ENCODE measurements at regions not wholly inside any gene's neighbourhood (a gene's known extent, or its start where the extent isn't known, plus 50 kb on each side); places are given as distances from the start of the nearest gene placed in this dataset.

DNA sequence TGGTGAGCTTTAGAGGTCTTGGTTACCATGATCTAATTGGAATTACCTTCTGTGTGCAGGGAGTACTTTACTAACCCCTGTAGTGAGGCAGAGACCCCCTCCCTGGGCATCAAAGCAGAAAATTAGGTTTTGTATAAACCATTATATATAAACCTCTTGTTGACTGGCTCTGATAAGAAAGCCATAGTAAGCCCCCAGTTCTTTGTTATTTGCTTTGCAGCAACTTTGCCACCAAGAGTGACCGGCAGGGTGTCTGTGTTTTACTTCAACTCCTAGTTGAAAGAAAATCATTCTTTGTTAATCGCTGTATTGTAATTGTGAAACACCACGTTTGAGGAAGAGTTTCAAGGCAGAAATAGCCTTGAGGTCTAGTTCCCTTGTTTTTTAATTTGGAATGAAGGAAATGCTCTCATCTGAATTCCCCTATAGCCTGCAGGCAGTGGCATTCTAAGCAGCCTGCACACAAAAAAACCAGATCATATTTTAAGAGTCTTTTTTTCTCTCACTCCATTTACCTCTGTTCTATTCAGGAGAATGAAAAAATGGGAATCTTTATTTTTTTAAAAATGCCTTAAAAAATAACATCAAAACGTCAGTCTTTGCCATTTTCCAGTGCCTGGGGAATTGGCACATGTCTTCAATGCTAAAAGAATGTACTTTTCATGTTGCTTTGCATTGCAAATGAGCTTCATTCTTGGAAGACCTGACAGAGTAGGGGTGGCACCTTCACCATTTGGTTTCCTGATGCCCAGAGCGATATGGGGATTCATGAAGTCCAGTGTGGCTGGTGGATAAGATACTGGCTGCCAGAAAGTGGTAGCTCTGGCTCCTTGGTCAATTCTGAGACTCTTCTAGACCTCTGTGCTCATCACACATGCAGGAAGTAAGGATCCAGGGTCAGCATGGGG lies 338.1 kb downstream of the SLC4A3 start:
- TF ChIP-seq CTCF (IDR thresholded peaks at IDR 0.05), result no peak
- intact Hi-C loops (cut with DNase I), result no loop called here

DNA sequence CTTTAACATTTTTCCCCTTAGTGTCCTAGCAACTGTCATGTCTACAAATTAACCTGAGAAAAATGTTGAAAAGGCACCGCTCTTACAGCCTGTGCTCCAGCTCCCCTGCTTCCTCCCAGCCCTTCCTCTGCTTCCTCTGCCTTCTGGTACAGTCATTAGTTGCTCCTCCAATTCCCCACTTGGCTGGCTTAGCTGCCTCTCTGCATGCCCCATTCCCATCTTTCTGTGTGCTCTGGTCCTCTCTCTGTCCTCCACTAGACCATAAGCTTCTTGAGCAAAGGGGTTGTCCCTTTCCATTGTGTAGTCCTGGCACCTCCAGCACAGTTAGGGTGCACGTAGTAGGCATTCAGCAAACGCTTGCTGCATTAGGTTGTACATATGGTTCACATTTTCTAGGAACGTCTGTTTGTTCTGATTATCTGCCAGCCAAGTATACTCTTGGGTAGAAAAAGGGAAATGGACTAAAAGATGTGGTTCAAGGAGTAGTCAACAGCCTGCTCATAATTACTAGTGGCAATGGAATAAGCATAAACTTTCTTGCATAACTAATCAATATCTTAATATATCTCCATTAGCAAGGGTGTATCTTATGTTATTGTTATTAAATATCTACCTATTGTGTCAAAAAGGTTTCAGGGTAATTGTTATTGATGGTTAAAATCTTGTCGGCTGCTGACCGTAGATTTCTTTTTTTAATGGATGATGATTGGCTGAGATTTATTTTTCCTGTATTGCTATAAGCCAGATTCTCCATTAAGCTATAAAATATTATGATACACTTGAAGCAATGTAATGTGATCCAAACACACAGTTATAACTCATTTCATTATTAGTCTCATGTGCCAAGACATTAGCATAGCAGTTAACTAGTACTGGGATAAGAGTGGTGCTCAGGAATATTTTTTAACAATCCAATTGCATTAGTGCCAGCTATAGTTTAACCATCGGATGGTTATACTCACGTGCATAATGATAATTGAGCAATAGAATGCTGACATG lies 340.1 kb downstream of the SLC4A3 start:
- H3K36me3 ChIP-seq, result no peaks in the 10 kb centered on the region
- no peak overlapping the region for H3K4me3 ChIP-seq
- H3K27ac ChIP-seq, result no peak overlapping the region
- intact Hi-C loops (cut with DNase I), result no loop called here
- no peaks in the 10 kb centered on the region for H3K27me3 ChIP-seq
- TF ChIP-seq CTCF (IDR thresholded peaks at IDR 0.05), result no peak
- no peaks in the 10 kb centered on the region for H3K4me1 ChIP-seq
- DNase-seq (ENCODE audit: low spot score in 2 of 2), result no peak
- H3K9me3 ChIP-seq, result no peaks in the 10 kb centered on the region

More for the DNA sequence above, 338.1 kb downstream of the SLC4A3 start:
- DNase-seq (ENCODE audit: low spot score in 2 of 2), result no peak
- Histone ChIP-seq H3K36me3 (no peaks in the 10 kb centered on the region), H3K4me1 (no peaks in the 10 kb centered on the region), H3K27me3 (no peaks in the 10 kb centered on the region), H3K4me3 (no peak overlapping the region), H3K9me3 (no peaks in the 10 kb centered on the region), H3K27ac (no peak overlapping the region)

DNA sequence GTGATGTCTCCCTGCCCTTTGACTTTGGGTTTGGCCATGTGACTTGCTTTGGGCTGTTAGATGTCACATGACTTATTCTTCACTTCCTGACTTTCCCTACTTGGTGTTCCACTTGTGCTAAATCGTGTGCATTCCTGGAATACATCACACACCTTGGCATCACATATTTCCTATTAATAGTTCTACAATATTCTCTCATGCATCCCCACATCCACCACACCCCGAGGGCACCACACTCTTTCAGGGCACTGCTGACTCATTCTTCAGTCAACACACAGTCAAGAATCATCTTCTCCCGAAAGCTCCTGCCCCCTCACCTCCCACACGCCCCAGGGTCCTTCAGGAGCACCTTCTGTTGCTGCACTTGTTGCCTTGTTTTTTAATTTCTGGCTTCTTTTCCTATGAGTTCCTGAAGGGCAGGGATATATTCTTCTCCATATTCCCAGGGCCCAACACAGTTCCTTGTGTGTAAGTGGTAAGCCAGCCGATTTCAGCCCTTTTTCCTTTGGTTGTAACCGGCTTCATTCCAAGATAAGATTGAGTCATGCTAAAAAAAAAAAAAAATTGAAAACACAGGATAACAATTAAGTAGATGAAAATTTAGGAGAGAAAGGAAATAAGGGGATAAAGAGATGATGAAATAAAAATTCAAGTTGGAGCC lies 341.4 kb downstream of the SLC4A3 start:
- TF ChIP-seq CTCF (IDR thresholded peaks at IDR 0.05), result no peak
- intact Hi-C loops (cut with DNase I), result no loop called here

DNA sequence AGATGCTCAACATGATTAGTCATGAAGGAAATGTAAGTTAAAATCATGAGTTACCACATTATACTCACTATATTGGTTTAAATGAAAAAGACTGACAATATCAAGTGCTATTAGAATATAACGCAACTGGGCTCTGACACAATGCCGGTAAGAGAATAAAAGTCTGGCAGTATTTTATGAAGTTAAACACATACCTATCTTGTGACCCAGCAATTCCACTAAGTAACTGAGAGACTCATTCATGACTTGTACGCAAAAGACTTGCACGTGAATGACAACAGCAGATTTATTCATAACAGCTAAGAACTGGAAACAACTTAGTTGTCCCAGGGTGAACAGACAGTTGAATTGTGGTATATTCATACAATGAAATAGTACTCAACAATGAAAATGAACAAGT lies 342.1 kb downstream of the SLC4A3 start:
- H3K4me3 ChIP-seq, result no peak overlapping the region
- TF ChIP-seq CTCF (IDR thresholded peaks at IDR 0.05), result no peak
- DNase-seq (ENCODE audit: low spot score in 2 of 2), result no peak
- no peaks in the 10 kb centered on the region for H3K27me3 ChIP-seq
- H3K4me1 ChIP-seq, result no peaks in the 10 kb centered on the region
- H3K36me3 ChIP-seq, result no peaks in the 10 kb centered on the region
- intact Hi-C loops (cut with DNase I), result no loop called here
- H3K9me3 ChIP-seq, result no peaks in the 10 kb centered on the region
- no peak overlapping the region for H3K27ac ChIP-seq

More for the DNA sequence above, 341.4 kb downstream of the SLC4A3 start:
- H3K27ac ChIP-seq, result no peak overlapping the region
- no peaks in the 10 kb centered on the region for H3K27me3 ChIP-seq
- H3K4me3 ChIP-seq, result no peak overlapping the region
- no peaks in the 10 kb centered on the region for H3K9me3 ChIP-seq
- no peaks in the 10 kb centered on the region for H3K4me1 ChIP-seq
- no peak for DNase-seq (ENCODE audit: low spot score in 2 of 2)
- H3K36me3 ChIP-seq, result no peaks in the 10 kb centered on the region

DNA sequence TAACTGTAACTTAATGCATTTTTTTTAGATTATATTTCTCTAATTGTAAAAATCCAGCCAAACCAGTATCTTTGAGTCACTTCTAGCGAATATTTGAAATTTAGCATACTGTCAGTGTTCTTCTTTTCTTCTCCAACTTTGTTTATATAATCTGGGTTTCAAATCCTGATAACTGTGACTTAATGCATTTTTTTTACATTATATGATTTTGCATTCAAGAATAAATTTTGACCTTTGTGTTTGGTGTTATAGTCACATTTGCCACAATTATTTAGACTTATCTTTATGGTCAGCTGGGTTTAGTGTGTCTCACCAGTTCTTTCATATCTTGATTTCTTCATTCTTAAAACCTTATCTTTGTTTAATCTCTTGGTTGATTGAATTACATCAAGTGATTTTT lies 345.7 kb downstream of the SLC4A3 start:
- DNase-seq (ENCODE audit: low spot score in 2 of 2), result no peak
- intact Hi-C loops (cut with DNase I), result no loop called here
- no peak overlapping the region for H3K4me3 ChIP-seq
- H3K4me1 ChIP-seq, result no peaks in the 10 kb centered on the region
- no peak for TF ChIP-seq CTCF (IDR thresholded peaks at IDR 0.05)
- no peak overlapping the region for H3K27ac ChIP-seq
- no peaks in the 10 kb centered on the region for H3K27me3 ChIP-seq
- no peaks in the 10 kb centered on the region for H3K9me3 ChIP-seq
- no peaks in the 10 kb centered on the region for H3K36me3 ChIP-seq

Measured in ascending aorta (tissue), 2 donors.